GM19238 (cell line): ENCODE measurements at regions not wholly inside any gene's neighbourhood (a gene's known extent, or its start where the extent isn't known, plus 50 kb on each side); places are given as distances from the start of the nearest gene placed in this dataset.

Experiments used
- DNase-seq: peaks from one replicate; pipeline ENCODE4 v3.0.0; 2011; ENCODE audit warnings: low spot score; ENCODE audit not compliant: insufficient read length

- DNase-seq: no peak
These were observed 273.1 kb downstream of the MRPL39 start for GRCh38 chr21:25334046-25334730.

- no peak for DNase-seq
These were observed 276.0 kb downstream of the MRPL39 start for GRCh38 chr21:25331286-25331685.

- no peak for DNase-seq
These were observed 277.0 kb downstream of the MRPL39 start for GRCh38 chr21:25330266-25330665.

DNA sequence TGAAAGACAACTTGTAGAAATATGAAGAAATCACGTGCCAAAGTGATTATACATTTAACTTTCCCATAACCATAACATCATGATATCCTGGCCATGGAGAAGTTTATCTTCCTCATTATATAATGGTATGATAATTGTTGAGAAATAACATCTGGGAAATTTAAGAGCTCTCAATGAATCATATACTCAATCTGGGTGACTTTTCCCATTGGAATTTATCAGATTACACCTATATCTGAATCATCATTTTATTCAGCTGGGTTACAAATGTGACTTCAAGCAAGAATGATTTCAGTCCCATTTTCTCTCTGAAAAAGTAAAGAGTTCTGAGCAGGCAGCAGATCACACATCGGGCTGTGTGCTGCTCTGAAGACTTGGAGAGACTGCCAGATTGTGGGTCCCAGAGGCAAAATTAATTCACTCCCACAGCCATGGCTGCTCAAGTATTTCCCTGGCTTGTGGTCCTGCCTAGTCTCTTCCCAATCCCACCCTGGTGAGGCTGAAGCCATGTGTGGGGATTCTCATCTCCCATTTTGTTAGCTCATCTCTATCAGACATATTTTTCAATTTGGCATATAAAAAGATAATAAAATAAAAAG, 278.0 kb downstream of the MRPL39 start:
- DNase-seq: no peak

DNA sequence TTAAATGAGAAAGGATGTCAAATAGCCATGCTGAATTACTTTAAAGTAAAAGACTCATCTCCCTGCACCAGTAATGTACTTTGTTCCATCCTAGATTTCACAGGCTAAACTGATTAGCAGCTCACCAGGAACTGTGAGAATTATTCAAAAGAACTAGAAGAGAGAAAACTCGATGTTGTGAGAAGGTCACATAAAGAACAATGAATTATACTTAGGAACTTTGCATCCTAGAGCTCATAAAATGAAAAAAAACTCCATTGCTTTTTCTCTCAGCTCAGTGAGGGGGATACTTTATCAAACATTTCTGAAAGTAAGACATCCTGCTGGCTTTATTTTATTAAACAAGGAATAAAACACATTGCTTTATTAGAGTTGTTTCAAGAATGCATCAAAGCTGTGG, 278.5 kb downstream of the MRPL39 start:
- DNase-seq: no peak

GRCh38 chr21:25326181-25326580, 281.1 kb downstream of the MRPL39 start:
- DNase-seq: no peak

- no peak for DNase-seq
These were observed 282.6 kb downstream of the MRPL39 start for GRCh38 chr21:25324666-25325065.

GRCh38 chr21:25323356-25323949, 283.8 kb downstream of the MRPL39 start:
- DNase-seq: no peak

- DNase-seq: no peak
These were observed 293.0 kb downstream of the MRPL39 start for GRCh38 chr21:25314247-25314646.

GRCh38 chr21:25313829-25314228, 293.5 kb downstream of the MRPL39 start:
- no peak for DNase-seq

DNA sequence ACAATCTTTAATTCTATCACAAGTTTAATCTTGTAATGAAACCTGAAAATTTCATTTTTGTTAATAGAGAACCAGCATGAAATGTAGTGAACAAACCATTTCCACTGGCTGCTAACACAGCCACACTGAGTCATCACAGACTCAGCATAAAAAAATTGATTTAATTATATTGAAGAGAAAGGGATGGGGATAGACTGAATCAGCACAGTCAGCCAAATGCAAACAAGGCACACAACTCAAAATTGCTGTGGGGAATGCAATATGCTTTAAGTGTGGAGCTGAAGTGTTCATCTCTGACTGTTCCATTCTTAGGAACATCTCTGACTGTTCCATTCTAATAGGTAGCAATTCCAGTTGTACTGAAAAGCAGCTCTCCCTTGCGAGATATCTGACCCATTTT, 299.8 kb downstream of the MRPL39 start:
- no peak for DNase-seq

DNA sequence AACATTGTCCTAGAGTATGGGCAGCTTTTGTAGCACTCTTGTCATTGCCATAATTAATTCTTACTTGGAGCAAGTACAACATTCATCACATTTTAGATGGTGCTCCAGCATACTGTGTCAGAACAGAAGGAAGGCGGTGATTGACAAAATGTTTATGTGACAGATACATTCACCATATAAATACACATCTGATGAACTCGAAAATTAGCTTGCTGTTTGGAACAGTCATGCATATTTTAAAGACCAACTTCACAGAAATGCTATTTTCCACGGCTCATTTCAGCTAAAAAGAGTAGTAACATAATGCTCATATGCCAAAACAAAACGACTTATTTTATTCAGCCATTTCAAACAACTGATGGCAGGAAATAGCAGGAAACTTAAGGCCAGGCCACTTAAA, 302.7 kb downstream of the MRPL39 start:
- DNase-seq: no peak

DNA sequence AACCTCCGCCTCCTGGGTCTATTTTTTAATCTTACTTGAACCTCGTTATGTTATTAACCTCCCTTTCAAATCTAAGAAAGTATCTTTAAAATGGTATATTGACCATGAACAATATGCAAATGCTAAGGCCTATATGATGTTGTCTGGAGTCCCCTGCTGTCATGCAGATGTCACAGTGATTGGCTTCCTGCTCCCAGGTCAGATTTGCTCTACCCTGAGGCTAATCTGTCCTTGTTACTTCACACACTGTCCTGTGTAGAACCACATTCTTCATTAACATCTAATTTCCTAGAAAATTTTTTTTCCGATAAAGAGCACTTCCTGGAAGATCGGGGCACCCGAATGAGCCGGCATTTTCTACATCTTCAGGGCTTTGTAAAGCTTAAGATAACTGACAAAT, 306.6 kb downstream of the MRPL39 start:
- DNase-seq: no peak

DNA sequence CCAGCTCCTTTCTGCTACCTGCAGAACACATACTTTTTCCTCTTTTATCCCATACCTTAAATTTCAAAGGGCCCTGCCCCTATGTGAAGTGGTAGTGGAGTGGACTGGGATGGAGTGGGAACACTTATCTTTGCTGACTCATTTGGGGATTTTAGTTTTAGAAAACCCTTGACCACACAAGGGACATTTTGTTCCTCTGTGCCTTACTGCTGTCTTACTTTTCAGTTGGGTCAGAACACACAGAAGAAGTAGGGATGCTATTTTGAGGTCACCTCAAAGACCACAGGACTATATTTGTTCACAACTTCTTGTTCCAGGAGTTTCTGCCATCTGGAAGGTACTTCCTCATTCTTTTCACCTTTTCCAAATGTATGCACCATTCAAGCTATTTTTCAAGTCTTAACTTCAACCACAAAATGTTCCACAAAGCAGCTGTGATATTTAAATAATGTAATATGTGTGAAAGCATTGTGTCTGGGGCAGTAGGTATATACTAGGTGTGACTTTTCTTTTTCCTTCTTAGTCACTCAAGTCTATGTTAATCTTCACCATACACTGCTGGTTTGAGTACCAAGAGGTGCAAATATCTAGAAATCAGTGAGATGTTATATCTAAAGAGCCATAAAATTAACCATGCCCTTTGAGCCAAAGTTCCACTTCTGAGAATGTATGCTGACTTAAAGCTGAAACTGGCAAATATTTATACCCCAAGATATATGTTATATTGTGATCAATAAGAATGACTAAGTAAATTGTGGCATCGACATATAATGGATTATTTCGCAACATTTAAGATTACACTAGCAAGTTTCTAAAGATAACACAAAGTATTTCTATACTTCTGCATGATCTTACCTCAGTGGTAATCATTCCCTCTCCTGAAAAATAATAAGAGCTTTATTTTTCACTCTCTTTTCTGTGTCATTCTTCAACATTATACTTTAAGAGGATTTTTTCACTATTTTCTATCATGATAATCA, 308.5 kb downstream of the MRPL39 start:
- no peak for DNase-seq

DNA sequence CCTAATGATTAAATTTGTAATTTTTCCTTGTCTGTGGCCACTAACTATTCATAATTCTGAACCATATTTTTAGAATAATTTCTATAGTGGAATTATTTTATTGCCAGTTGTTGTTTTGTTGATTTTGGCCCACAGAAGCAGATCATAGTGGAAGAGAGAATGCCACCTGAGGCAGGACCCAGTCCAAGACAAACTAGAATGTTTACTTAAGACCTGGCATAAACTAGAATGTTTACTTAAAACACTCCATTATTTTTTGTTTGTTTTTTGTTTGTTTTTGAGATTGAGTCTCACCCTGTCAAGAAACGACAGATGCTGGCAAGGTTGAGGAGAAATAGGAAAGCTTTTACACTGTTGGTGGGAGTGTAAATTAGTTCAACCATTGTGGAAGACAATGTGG, 310.2 kb downstream of the MRPL39 start:
- no peak for DNase-seq

DNA sequence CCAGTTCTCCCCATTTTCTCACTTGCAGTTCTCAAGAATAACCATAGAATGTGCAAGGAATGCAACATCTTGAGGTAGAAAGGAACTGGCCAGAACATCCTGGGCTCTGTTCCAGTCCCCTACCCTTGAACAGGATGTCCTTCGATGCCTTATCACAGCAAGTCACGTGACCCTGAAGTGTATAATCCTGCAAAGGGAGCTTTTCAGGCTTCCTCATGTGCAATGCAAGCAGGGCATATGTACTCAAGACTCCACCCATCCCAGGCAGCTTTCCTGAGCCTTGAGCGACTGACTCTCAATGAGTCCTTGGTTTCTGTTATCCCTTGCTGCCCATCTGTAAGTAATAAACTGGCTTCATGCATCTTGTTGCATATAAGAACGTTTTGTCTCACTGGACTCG, 311.0 kb downstream of the MRPL39 start:
- no peak for DNase-seq

- DNase-seq: no peak
These were observed 314.9 kb downstream of the MRPL39 start for GRCh38 chr21:25292396-25292795.

GRCh38 chr21:25283720-25284119, 323.6 kb downstream of the MRPL39 start:
- DNase-seq: no peak

GRCh38 chr21:25281134-25281533, 326.1 kb downstream of the MRPL39 start:
- DNase-seq: no peak

- no peak for DNase-seq
These were observed 327.2 kb downstream of the MRPL39 start for GRCh38 chr21:25280061-25280460.

- DNase-seq: no peak
These were observed 333.3 kb downstream of the MRPL39 start for GRCh38 chr21:25273959-25274358.
